GM18909 (cell line): ENCODE measurements at regions not wholly inside any gene's neighbourhood (a gene's known extent, or its start where the extent isn't known, plus 50 kb on each side); places are given as distances from the start of the nearest gene placed in this dataset.
A peak's percentile ranks its signal among the peaks of the same experiment; 100 is the strongest.

Experiments
- ATAC-seq: cut with Tn5 transposase; IDR thresholded peaks from one replicate; pipeline ENCODE4 v1.9.1; 2021; ENCODE audit warnings: mild to moderate bottlenecking; ENCODE audit not compliant: unreplicated experiment, poor library complexity

GRCh38 chrX:39921838-39922237 lies 175.9 kb downstream of the BCOR start:
- ATAC-seq, result no peak

GRCh38 chrX:39922488-39922887 lies 175.3 kb downstream of the BCOR start:
- ATAC-seq, result no peak

- ATAC-seq, result no peak
Measured at GRCh38 chrX:39922926-39923325, 174.8 kb downstream of the BCOR start.

GRCh38 chrX:39927380-39927779 lies 170.4 kb downstream of the BCOR start:
- ATAC-seq, result no peak

GRCh38 chrX:39928704-39929378 lies 168.9 kb downstream of the BCOR start:
- no peak for ATAC-seq

GRCh38 chrX:39929379-39930025 lies 168.3 kb downstream of the BCOR start:
- ATAC-seq, result no peak

GRCh38 chrX:39930786-39931528 lies 166.8 kb downstream of the BCOR start:
- ATAC-seq, result no peak

GRCh38 chrX:39931529-39932282 lies 166.1 kb downstream of the BCOR start:
- ATAC-seq, result no peak

- no peak for ATAC-seq
Measured at GRCh38 chrX:39935411-39936064, 162.2 kb downstream of the BCOR start.

GRCh38 chrX:39936886-39937770 lies 160.6 kb downstream of the BCOR start:
- peak; percentile 92 for ATAC-seq

- ATAC-seq, result no peak
Measured at GRCh38 chrX:39938466-39938865, 159.3 kb downstream of the BCOR start.

GRCh38 chrX:39939678-39940077 lies 158.1 kb downstream of the BCOR start:
- ATAC-seq, result no peak

GRCh38 chrX:39941332-39941920 lies 156.3 kb downstream of the BCOR start:
- ATAC-seq, result no peak

- no peak for ATAC-seq
Measured at GRCh38 chrX:39944416-39944815, 153.3 kb downstream of the BCOR start.

- no peak for ATAC-seq
Measured at GRCh38 chrX:39945709-39946108, 152.0 kb downstream of the BCOR start.

GRCh38 chrX:39946822-39947221 lies 150.9 kb downstream of the BCOR start:
- ATAC-seq, result no peak

- ATAC-seq, result no peak
Measured at GRCh38 chrX:39948582-39948981, 149.2 kb downstream of the BCOR start.

- ATAC-seq, result no peak
Measured at GRCh38 chrX:39950018-39950688, 147.6 kb downstream of the BCOR start.
